Stomach smooth muscle (tissue), 2 donors: ENCODE measurements at regions not wholly inside any gene's neighbourhood (a gene's known extent, or its start where the extent isn't known, plus 50 kb on each side); places are given as distances from the start of the nearest gene placed in this dataset.

Source experiments
- H3K27ac ChIP-seq: one replicate; pipeline ENCODE4 v1.7.0; 2013; ENCODE audit warnings: mild to moderate bottlenecking, low read length, inconsistent platforms
- H3K27me3 ChIP-seq, 2 donors: one replicate each; pipeline ENCODE4 v1.7.0; 2013; ENCODE audit warnings: low read length in 2 of 2; ENCODE audit not compliant: insufficient read depth in 2 of 2, control insufficient read depth in 1 of 2
- H3K36me3 ChIP-seq, 2 donors: one replicate each; pipeline ENCODE4 v1.7.0; 2013; ENCODE audit warnings: low read length in 2 of 2; ENCODE audit not compliant: control insufficient read depth in 2 of 2, insufficient read depth in 2 of 2
- H3K4me1 ChIP-seq: one replicate; pipeline ENCODE4 v1.7.0; 2013; ENCODE audit warnings: low read length; ENCODE audit not compliant: control insufficient read depth, insufficient read depth
- H3K4me3 ChIP-seq, 2 donors: one replicate each; pipeline ENCODE4 v1.7.0; 2013; ENCODE audit warnings: low read length in 2 of 2
- H3K9ac ChIP-seq, 2 donors: one replicate each; pipeline ENCODE4 v1.7.0; 2013; ENCODE audit warnings: low read length in 2 of 2, mild to moderate bottlenecking in 1 of 2
- H3K9me3 ChIP-seq, 2 donors: one replicate each; pipeline ENCODE4 v1.7.0; 2013; ENCODE audit warnings: low read length in 2 of 2; ENCODE audit not compliant: control insufficient read depth in 2 of 2
- donor health status: healthy.
- donor health status: Pancreatic carcinoma.

DNA sequence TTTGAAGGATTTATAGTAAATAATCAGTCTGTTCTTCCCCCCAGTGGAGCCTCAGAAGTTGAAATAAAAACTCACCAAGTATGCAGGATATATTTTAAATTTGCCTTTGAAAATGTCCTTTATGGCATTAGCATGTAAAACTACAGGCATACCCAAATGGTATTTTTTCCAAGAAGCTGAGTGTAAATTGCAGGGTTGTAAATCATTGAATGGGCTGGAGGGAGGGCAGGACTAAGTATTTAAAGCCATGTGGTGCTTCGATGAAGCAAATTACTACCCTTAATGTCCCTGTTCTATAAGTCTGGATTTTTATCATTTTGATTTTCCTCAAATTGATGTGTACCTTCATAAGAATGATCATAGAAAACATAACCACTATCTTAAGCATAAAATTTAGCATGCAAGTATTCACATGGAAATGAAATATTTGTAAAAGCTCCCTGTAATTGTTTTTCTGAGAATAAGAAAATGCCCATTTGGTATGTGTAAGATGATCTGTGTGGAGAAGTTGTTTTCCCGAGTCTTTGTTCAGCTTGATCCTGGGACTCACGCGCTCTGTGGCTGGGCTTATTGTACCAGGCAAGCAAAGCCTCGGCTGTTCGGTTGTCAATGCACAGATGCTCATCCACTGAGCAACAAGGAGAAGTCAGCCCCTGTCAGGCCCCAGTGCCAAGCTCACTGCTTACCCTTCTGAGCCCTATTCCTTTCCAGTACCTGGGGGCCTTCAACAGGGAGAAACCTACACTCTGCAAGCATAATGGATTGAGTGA, 66.7 kb downstream of the CD164 start:
- Histone ChIP-seq H3K36me3 (no peaks in the 10 kb centered on the region), H3K27ac (no peak overlapping the region), H3K9ac (no peak overlapping the region), H3K27me3 (no peaks in the 10 kb centered on the region), H3K4me3 (no peak overlapping the region), H3K4me1 (peaks cover 14% of the 10 kb centered on the region), H3K9me3 (no peaks in the 10 kb centered on the region)

DNA sequence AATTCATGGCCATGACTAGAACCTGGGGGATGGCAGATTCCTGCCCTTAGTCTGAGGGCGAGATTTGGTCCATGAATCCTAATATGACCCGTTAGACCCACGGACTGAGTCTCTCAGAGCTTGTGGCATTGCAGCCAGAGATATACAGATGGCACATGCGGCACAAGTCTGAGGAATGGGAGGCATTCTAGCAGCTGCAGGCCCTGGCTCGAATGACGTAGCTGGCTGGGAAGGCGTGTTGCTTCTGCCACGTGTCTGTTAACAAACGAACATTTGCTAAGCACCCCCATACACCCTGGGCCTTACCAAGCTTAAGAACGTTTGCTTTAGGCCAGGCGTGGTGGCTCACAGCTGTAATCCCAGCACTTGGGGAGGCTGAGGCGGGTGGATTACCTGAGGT, 68.0 kb downstream of the CD164 start:
- Histone ChIP-seq H3K27me3 (no peaks in the 10 kb centered on the region), H3K4me1 (peaks cover 14% of the 10 kb centered on the region), H3K27ac (no peak overlapping the region), H3K9me3 (no peaks in the 10 kb centered on the region), H3K9ac (no peak overlapping the region), H3K36me3 (no peaks in the 10 kb centered on the region), H3K4me3 (no peak overlapping the region)

DNA sequence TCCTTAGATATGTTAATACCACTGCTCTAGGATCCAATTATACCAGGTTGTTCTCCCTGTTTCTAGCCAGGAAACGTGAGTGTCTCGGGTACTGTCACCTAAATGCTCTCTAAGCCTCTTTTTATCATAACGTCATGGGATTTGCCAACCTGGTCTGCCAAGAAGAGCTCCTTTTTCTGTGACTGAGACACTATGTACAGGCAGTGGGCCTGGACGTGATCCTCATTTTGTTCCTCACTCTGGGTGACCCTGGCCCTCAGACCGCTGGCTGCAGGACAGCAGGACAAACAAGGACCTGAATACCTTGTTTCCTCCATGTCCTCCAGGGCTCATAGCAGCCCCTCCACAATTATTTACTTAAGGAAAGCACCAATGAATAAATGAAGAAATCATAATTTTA, 69.1 kb downstream of the CD164 start:
- Histone ChIP-seq H3K4me3 (no peak overlapping the region), H3K36me3 (no peaks in the 10 kb centered on the region), H3K9ac (no peak overlapping the region), H3K9me3 (no peaks in the 10 kb centered on the region), H3K27ac (no peak overlapping the region), H3K27me3 (no peaks in the 10 kb centered on the region), H3K4me1 (peaks cover 5% of the 10 kb centered on the region)

DNA sequence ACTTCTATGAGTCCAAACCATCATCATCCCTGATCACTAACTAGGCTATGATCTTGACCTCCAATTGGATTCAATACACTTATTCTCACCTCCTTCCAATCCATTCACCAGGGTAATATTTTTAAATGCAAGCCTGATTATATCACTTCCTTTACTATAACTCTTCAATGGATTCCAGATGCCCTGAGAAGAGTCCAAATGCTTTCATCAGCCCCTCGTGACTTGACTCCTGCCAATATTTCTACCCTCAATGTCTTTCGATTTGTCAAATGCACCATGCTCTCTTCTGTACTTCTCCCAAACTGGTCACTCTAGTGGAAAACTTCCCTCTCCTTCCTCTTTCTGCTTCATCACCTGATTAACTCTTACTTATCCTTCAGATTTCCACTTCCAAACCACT, 70.8 kb downstream of the CD164 start:
- H3K36me3 ChIP-seq, result no peaks in the 10 kb centered on the region
- H3K4me1 ChIP-seq, result no peaks in the 10 kb centered on the region
- no peak overlapping the region for H3K27ac ChIP-seq
- no peak overlapping the region for H3K9ac ChIP-seq
- no peaks in the 10 kb centered on the region for H3K9me3 ChIP-seq
- no peak overlapping the region for H3K4me3 ChIP-seq
- H3K27me3 ChIP-seq, result no peaks in the 10 kb centered on the region

DNA sequence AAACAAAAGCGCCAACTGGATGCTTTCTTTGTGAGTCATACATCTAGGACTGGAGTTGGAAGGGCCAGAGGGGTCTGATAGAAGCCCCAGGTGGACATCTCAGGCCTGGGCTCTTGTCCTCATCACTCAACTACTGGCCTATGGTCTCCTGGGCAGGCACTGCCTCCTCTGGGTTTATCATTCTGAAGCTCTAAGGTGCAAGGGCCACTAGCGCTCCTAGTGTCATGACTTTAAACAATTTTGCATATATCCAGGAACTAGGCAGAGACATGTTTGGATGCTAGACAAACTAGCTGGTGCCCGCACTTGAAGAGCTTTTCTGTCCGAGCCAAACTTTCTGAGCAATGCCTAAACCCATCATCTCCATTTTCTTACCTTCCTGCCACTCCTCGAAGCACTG, 72.3 kb downstream of the CD164 start:
- no peak overlapping the region for H3K9ac ChIP-seq
- H3K4me3 ChIP-seq, result no peak overlapping the region
- no peaks in the 10 kb centered on the region for H3K27me3 ChIP-seq
- H3K27ac ChIP-seq, result no peak overlapping the region
- no peaks in the 10 kb centered on the region for H3K36me3 ChIP-seq
- peaks cover 2% of the 10 kb centered on the region for H3K4me1 ChIP-seq
- no peaks in the 10 kb centered on the region for H3K9me3 ChIP-seq

DNA sequence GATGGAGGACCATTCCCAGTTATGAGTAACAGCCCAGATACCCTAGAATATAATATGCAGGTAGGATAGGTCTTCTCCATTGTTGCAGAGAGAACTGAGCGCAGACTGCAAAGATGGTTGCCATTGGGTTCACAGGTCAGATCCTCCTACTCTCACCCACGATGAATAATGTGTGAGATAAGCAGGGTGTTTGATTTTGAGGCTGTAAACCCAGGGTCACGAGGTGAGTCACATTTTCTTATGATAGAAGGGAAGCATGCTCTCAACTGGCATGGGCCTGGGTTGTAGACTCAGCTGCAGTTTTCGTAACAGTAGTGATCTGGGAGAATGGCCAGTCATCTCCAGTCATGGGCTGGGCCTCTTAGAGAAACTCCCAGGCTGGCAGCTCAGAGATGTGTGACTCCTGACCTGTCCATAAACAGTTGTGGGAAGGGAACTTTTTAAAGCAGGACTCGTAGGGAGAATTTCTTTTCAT, 74.2 kb downstream of the CD164 start:
- no peaks in the 10 kb centered on the region for H3K27me3 ChIP-seq
- H3K4me1 ChIP-seq, result peaks cover 15% of the 10 kb centered on the region
- no peak overlapping the region for H3K9ac ChIP-seq
- no peak overlapping the region for H3K27ac ChIP-seq
- H3K4me3 ChIP-seq, result no peak overlapping the region
- no peaks in the 10 kb centered on the region for H3K36me3 ChIP-seq
- no peaks in the 10 kb centered on the region for H3K9me3 ChIP-seq

DNA sequence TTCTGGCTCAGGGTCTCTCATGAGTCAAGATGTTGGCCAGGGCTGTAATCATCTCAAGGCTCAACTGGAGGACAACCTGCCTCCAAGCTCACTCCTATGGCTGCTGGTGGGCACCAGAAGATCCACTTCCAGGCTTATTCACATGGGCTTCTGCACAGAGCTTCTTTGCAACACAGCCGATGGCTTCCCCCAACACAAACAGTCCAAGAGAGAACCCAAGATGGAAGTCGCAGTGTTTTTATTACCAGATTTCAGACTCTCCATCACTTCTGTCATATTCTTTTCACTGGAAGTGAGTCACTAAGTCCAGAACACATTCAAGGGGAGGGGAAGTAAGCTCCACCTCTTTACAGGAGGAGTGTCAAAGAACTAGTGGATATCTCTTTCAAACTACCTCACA, 75.5 kb downstream of the CD164 start:
- Histone ChIP-seq H3K27ac (no peak overlapping the region), H3K4me1 (peaks cover 21% of the 10 kb centered on the region), H3K9me3 (no peaks in the 10 kb centered on the region), H3K4me3 (no peak overlapping the region), H3K9ac (no peak overlapping the region), H3K36me3 (no peaks in the 10 kb centered on the region), H3K27me3 (no peaks in the 10 kb centered on the region)

DNA sequence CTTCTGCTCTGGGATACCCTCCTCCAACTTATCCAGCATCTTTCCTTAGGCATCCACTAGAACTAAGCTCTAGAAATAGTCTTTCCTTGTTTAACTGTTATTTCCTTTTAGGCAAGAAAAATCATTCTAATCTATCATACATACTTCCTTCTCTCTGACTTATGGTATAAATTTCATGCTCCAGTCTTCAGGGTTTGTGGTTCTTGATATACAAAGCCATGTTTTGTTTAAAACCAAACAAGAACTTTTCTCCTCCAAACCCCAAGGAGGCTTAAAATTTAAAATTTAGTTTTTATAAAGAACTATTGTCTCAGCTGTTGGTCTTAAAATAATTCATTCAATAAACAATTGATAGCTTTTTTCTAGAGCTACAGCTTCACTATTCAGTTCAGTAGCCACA, 77.2 kb downstream of the CD164 start:
- Histone ChIP-seq H3K4me3 (no peak overlapping the region), H3K27ac (no peak overlapping the region), H3K9me3 (no peaks in the 10 kb centered on the region), H3K9ac (no peak overlapping the region), H3K27me3 (no peaks in the 10 kb centered on the region), H3K4me1 (peaks cover 33% of the 10 kb centered on the region), H3K36me3 (no peaks in the 10 kb centered on the region)

DNA sequence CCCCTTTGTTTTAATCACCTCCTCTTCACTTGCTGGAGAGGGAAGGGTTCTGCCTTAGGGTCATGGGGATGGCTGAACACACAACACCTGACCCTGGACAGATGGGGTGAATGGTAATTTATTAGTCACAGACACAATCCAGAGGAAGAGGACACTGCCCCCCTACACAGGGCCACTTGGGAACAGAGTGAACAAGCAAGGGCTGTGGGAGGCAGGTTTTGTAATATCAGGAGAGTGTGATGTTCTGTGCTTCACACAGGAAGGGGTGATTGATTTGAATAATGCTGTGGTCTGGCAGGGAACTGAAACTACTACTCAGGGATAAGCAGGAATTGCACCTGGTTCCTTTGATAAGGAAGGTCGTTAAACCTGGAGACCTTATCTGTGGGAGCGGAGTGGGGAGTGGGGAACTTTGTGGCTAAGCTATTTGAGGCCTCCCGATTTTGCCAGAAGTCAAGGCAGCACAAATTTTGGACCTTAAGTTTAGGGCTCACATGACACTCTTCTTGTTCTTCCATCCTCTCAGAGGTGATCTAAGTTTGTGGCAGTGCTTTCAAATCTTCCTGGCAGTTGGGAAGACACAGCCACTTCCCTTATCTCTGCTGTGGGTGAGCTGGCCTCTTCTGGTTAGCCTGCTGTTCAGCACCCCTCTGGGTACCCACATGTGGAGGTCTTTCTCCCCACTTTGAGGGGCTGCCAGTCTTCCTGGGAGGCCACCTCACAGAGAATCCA, 77.8 kb downstream of the CD164 start:
- no peaks in the 10 kb centered on the region for H3K9me3 ChIP-seq
- no peaks in the 10 kb centered on the region for H3K36me3 ChIP-seq
- no peaks in the 10 kb centered on the region for H3K27me3 ChIP-seq
- H3K4me1 ChIP-seq, result peaks cover 37% of the 10 kb centered on the region
- H3K4me3 ChIP-seq, result no peak overlapping the region
- H3K9ac ChIP-seq, result peak overlapping the region in 1 of 2 donors; percentile 20
- H3K27ac ChIP-seq, result peak overlapping the region; percentile 67

DNA sequence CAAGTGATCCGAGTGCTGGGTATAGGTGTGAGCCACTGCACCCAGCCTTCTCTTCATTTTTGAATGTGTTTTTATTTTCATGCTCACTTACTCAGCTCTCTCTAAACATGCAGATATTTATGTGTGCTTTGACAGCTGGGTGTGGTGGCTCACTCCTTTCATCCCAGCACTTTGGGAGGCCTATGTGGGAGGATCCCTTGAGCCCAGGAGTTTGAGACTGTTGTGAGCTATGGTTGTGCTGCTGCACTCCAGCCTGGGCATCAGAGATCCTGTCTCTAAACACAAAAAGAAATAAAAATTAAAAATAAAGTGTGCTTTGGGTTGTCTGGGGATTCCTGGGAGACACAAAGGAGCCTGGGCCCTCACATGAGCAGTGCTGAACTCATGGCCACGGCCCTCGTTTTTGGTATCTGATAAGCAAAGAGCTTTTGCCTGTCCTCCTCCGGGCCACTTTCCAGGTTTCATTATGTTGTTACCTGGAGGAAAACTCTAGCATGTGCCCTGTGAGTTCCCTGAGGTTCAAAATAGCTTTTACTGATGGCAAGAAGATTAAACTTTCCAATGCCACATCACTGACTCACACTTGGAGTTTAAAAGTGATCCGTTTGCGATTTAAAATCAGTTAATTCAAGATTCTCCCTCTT, 78.5 kb downstream of the CD164 start:
- Histone ChIP-seq H3K9me3 (no peaks in the 10 kb centered on the region), H3K27ac (peak overlapping the region; percentile 67), H3K4me3 (no peak overlapping the region), H3K27me3 (no peaks in the 10 kb centered on the region), H3K9ac (peak overlapping the region in 1 of 2 donors; percentile 20), H3K36me3 (no peaks in the 10 kb centered on the region), H3K4me1 (peaks cover 44% of the 10 kb centered on the region)
